ENCODE measurements at regions not wholly inside any gene's neighbourhood (a gene's known extent, or its start where the extent isn't known, plus 50 kb on each side); places are given as distances from the start of the nearest gene placed in this dataset.

DNA sequence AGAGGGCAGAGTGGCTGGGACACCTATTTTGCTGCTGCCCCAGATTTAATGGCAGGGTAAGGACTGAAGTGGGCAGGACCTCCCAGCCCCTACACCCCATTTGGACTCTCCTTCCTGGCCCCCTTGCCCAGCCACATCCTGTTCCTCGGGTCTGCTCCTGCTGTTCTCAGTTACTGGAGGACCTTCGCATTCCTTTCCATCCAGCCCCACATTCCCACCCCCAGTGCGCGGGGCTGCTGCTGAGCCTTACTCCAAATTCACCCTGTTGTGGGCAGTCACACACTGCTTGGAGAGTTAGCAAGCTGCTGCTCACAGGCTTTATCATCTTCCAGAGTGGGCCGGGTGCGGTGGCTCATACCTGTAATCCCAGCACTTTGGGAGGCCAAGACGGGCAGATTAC lies 75.2 kb upstream of the SLC14A2 start:
- DNase-seq, result no peak
- no peak overlapping the region for H3K4me3 ChIP-seq
- no peaks in the 10 kb centered on the region for H3K4me1 ChIP-seq
- H3K36me3 ChIP-seq, result no peaks in the 10 kb centered on the region
- no peaks in the 10 kb centered on the region for H3K27me3 ChIP-seq
- H3K27ac ChIP-seq, result no peak overlapping the region
- no peaks in the 10 kb centered on the region for H3K9me3 ChIP-seq
- intact Hi-C loops (cut with DNase I), result no loop called here
- H3K9ac ChIP-seq (ENCODE audit: low read depth in 2 of 2, low read length in 2 of 2), result no peak overlapping the region
- TF ChIP-seq, protein P1, sequence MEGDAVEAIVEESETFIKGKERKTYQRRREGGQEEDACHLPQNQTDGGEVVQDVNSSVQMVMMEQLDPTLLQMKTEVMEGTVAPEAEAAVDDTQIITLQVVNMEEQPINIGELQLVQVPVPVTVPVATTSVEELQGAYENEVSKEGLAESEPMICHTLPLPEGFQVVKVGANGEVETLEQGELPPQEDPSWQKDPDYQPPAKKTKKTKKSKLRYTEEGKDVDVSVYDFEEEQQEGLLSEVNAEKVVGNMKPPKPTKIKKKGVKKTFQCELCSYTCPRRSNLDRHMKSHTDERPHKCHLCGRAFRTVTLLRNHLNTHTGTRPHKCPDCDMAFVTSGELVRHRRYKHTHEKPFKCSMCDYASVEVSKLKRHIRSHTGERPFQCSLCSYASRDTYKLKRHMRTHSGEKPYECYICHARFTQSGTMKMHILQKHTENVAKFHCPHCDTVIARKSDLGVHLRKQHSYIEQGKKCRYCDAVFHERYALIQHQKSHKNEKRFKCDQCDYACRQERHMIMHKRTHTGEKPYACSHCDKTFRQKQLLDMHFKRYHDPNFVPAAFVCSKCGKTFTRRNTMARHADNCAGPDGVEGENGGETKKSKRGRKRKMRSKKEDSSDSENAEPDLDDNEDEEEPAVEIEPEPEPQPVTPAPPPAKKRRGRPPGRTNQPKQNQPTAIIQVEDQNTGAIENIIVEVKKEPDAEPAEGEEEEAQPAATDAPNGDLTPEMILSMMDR (IDR thresholded peaks at IDR 0.05), result no peak

DNA sequence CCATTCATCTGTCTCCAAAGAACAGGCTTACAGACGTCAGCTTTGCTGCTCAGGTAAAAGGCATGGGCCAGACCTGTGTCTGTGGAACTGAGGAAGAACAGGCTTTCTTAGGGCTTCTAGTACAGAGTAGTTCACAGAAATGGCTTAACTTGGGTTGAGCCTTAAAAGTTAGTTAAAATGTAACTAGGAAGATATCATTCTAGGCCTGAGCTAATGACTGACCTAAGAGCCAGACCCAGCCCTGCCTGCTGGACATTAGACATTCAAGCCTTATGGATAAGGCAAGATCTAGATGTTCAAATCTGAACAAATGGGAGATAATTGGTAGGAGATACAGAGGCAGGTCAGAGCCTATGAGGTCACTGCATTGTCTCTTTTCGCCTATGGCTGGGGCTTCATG lies 73.9 kb upstream of the SLC14A2 start:
- no peak for DNase-seq
- TF ChIP-seq, protein P1 (IDR thresholded peaks at IDR 0.05), result no peak

DNA sequence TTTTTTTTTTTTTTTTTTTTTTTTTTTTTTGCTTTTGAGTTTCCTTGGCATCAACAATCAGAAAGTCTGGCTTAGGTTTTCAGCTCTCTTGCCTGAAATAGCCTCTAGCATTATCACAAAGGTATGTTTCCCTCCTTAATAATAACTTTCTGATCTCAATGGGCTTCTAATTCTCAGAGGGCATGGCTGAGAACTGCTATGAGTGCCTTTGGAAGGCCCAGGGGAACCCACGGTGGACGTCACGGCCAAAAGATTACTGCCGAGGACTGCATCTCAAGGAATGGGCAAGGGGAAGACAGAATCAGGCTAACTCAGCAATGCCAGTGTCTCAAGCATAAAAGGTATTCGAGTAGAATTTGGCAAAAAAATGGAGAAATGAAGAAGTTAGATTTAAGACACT lies 73.2 kb upstream of the SLC14A2 start:
- TF ChIP-seq, protein P1 (IDR thresholded peaks at IDR 0.05), result no peak
- intact Hi-C loops (cut with DNase I), result no loop called here

More for the DNA sequence above, 73.9 kb upstream of the SLC14A2 start:
- H3K27me3 ChIP-seq, result no peaks in the 10 kb centered on the region
- no peaks in the 10 kb centered on the region for H3K9me3 ChIP-seq
- H3K4me3 ChIP-seq, result no peak overlapping the region
- H3K36me3 ChIP-seq, result no peaks in the 10 kb centered on the region
- H3K27ac ChIP-seq, result no peak overlapping the region
- H3K4me1 ChIP-seq, result no peaks in the 10 kb centered on the region
- no peak overlapping the region for H3K9ac ChIP-seq (ENCODE audit: low read depth in 2 of 2, low read length in 2 of 2)
- intact Hi-C loops (cut with DNase I), result no loop called here

DNA sequence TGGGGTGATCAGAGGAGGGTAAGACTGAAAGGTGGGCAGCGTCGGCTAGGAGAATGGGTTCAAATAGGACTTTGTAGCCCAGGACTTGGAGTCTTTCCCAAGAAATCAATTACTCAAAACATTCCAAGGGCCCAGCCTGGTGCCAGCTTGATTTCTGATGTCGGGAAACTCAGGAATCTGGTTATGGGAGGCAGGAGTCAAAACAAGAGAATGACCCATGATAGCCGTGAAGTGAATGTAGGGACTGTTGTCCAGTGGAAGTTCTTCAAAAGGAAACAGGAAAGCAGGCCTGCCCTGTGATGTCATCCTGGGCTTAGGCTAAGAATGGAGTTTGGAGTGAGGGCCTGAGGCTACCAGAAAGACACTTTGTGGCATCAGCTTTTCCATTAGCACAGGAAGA lies 67.4 kb upstream of the SLC14A2 start:
- Histone ChIP-seq H3K27ac (no peak overlapping the region), H3K4me1 (no peaks in the 10 kb centered on the region), H3K9ac (ENCODE audit: low read depth in 2 of 2, low read length in 2 of 2) (no peak overlapping the region), H3K27me3 (no peaks in the 10 kb centered on the region), H3K36me3 (no peaks in the 10 kb centered on the region), H3K9me3 (no peaks in the 10 kb centered on the region), H3K4me3 (no peak overlapping the region)
- intact Hi-C loops (cut with DNase I), result no loop called here
- DNase-seq, result no peak
- TF ChIP-seq, protein P1 (IDR thresholded peaks at IDR 0.05), result no peak

More for the DNA sequence above, 73.2 kb upstream of the SLC14A2 start:
- H3K9me3 ChIP-seq, result no peaks in the 10 kb centered on the region
- no peak overlapping the region for H3K27ac ChIP-seq
- H3K27me3 ChIP-seq, result no peaks in the 10 kb centered on the region
- no peak for DNase-seq
- no peaks in the 10 kb centered on the region for H3K4me1 ChIP-seq
- H3K9ac ChIP-seq (ENCODE audit: low read depth in 2 of 2, low read length in 2 of 2), result no peak overlapping the region
- H3K36me3 ChIP-seq, result no peaks in the 10 kb centered on the region
- no peak overlapping the region for H3K4me3 ChIP-seq

DNA sequence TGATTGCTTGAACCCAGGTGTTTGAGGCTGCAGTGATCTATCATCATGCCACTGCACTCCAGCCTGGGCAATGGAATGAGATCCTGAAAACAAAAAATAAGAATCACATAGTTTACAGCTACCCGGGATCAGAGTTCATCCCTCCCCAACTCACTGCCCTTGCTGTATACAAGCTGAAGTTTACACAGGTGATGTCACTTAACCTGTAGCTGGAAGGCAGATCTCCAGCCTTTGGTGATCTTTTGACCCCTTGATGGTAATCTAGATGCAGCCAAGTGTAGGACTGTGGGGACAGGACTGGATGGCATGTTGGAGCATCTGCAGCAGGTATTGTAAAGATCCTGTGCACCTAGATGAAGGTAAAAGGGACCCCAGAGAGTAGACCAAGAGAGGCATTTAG lies 66.7 kb upstream of the SLC14A2 start:
- DNase-seq, result no peak
- intact Hi-C loops (cut with DNase I), result no loop called here
- no peaks in the 10 kb centered on the region for H3K36me3 ChIP-seq

More for the DNA sequence above, 66.7 kb upstream of the SLC14A2 start:
- H3K27me3 ChIP-seq, result no peaks in the 10 kb centered on the region
- TF ChIP-seq, protein P1 (IDR thresholded peaks at IDR 0.05), result no peak
- H3K9ac ChIP-seq (ENCODE audit: low read depth in 2 of 2, low read length in 2 of 2), result no peak overlapping the region
- H3K27ac ChIP-seq, result no peak overlapping the region
- H3K4me1 ChIP-seq, result no peaks in the 10 kb centered on the region
- H3K9me3 ChIP-seq, result no peaks in the 10 kb centered on the region
- H3K4me3 ChIP-seq, result no peak overlapping the region
